ENCODE measurements at regions not wholly inside any gene's neighbourhood (a gene's known extent, or its start where the extent isn't known, plus 50 kb on each side); places are given as distances from the start of the nearest gene placed in this dataset.
A peak's percentile ranks its signal among the peaks of the same experiment; 100 is the strongest.
"Not testable (repeated sequence)": the region's sequence is repeated elsewhere in the genome, so short reads cannot be mapped to it uniquely, and the experiment has no call there.

DNA sequence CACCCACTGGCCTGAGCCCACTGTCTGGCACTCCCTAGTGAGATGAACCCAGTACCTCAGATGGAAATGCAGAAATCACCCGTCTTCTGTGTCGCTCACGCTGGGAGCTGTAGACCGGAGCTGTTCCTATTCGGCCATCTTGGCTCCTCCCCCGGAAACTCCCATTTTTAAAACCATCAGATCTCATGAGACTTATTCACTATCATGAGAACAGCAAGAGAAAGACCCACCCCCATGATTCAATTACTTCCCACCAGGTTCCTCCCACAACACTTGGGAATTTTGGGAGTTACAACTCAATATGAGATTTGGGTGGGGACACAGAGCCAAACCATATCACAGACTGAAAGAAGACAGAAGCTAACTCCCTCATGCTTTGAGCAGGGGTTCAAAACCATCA lies 134.5 kb downstream of the SLC39A8 start:
- DNase-seq, result not testable (repeated sequence)

DNA sequence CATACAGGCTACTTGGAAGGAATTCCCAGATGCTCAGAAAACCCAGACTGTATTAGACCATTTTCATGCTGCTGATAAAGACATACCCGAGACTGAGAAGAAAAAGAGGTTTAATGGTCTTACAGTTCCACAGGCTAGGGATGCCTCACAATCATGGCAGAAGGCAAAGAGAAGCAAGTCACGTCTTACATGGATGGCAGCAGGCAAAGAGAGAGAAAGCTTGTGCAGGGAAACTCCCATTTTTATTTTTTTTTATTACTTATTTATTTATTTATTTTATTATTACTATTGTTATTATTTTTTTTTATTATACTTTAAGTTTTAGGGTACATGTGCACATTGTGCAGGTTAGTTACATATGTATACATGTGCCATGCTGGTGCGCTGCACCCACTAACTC lies 140.6 kb downstream of the SLC39A8 start:
- DNase-seq, result not testable (repeated sequence)

DNA sequence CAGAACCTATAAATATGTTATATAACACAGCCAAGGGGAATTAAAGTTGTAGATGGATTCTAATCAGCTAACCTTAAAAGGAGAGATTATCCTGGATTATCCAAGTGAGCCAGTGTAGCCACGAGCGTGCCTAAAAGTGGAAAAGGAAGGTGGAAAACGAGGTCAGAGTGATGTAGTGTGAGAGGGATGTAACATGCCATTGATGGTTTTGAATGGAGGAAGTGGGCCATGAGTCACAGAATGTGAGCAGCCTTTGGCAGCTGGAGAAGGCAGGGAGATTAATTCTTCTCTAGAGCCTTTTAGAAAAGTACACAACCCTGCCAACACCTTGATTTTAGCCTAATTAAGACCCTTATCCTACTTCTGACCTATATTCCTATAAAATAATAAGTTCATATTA lies 149.1 kb downstream of the SLC39A8 start:
- DNase-seq, result no peak

DNA sequence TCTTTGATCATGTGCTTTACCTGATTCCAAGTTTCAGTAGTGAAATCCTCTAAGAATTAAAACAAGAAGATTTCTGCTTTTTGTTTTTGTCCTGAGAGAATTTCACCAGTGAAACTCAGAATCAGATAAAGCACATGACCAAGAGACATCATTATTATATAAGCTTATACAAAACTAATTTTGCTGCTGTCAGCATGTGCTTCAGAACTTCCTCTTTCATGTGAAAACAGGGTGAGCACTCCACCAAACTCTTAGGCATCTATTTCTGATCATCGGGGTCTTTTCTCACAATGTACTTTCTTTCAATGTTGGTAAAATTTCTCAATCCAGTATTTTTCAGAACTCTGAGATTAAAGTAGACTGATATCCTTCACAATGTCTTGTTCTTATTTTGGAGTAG lies 152.1 kb downstream of the SLC39A8 start:
- DNase-seq, result no peak

DNA sequence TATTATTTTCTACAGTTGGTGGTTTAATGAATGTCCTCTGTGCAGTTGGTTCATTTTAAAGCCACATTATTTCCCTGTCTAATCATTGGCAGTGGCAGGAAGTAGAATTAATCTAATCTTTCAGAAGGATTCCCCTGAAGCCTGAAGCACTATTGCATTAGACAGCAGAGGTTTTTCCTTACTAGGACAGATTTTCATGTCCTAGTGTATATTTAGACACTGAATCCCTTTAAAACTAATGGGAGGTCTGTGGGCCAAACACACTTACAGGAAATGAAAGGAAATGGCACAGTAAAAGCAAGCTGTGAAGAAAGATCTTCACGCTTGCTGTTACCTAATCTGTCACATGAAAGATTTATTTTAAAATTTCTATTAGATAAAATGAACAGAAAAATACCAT lies 165.2 kb downstream of the SLC39A8 start:
- no peak for DNase-seq

DNA sequence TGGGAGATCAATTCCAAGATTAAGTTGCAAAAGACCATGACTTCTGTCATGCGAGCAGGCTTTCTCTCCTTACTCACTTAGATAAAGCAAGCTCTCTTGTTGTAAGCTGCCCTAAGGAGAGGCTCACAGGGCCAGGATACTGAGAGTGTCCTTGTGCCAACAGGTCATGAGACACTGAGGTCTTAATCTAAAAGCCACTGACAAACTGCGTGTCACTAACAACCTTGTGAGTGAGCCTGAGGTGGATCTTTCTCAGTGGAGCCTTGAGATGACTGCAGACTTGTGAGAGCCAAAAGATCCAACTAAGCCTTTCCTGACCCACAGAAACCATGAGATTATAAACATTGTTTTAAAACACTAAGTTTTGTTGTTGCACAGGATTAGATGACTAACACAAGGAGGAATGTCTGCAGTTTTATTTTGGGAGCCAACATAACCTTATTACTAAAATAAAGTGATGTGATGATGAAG lies 170.5 kb downstream of the SLC39A8 start:
- no peak for DNase-seq

DNA sequence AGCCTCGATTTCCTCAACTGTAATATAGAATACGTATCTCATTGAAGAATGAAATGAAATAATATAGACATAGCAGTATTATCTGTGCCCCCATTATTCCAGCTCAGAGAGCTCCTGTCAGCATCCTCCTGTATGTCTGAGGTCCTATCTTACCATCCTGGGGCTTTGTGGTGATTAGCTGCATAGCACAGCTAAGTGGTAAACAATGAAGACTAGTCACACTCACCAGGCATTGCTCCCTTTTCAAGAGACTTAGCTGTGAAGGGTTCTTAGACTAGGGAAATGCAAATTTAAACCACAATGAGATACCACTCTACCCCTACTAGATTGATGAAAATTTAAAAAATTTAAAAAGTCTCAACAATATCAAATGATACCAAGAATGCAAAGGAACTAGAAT lies 172.9 kb downstream of the SLC39A8 start:
- no peak for DNase-seq

DNA sequence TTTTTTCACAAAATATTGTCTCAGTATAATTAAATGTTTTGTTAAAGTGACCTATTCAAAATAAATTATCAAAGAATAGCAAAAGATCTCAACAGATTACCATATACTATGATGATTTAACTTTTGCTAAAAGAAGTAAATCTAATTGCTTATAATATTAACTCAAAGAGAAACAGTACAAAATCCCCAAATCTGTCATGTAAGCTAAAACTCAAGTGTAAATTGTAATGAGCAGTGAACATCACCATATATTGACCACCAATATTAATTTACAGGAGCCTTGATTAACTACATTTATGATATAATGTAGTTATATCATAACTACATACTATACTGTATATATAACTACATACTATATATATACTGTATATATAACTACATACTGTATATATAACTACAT lies 174.4 kb downstream of the SLC39A8 start:
- no peak for DNase-seq

DNA sequence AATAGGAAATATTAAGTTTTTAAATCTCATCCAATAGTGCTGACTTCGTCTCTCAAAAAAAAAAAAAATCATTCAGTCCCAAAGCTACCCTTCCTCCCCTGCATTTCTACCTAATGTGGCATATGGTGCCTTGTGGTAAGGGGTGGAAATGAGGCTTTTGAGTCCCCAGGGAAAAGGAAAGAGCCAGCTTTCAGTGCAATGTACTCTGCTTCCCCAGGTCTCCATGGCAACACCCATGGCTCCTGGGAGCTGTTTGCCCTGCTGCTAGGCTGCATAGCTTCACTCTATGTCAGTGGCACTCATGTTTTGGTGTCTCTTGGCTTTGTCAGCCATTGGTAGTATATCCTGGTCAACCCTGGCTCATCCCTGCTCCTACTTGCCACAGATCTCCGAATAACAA lies 175.9 kb downstream of the SLC39A8 start:
- peak; percentile 16 for DNase-seq

DNA sequence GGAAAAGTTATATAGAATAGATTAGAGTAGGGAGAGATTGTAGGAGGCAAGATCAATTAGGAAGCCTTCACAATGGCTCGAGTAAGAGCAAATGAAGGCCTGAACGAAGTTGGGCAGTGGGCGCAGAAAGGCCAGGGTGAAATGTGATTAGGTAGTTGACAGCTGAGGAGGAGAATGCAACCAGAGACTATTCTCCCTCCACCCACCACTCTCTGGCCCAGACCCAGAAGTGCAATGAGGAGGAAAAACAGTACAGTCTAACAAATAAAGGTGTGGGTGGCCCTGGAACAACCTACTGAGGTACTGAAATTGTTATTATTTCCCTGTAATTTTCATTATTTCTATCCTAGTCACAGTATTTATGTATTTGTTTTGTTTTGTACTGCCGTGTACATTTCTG lies 176.7 kb downstream of the SLC39A8 start:
- DNase-seq, result no peak

DNA sequence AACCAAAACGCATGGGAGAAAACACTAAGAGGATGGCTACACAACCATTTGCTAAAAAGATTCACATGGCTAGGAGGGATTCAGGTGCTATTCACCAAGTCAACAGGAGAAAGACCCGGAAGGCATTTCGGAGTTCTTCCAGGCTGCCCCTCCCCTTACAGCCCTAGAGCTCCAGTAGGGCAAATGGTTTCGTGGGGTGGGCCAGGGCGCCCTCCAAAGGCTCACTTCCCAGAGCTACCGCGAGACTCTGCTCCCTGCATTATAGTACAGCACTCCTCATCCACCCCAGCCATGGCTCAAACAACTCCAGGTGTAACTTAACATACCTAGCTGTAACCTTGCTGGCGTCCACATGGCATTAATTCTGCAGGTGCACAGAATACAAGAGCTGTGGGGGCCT lies 179.7 kb downstream of the SLC39A8 start:
- no peak for DNase-seq

DNA sequence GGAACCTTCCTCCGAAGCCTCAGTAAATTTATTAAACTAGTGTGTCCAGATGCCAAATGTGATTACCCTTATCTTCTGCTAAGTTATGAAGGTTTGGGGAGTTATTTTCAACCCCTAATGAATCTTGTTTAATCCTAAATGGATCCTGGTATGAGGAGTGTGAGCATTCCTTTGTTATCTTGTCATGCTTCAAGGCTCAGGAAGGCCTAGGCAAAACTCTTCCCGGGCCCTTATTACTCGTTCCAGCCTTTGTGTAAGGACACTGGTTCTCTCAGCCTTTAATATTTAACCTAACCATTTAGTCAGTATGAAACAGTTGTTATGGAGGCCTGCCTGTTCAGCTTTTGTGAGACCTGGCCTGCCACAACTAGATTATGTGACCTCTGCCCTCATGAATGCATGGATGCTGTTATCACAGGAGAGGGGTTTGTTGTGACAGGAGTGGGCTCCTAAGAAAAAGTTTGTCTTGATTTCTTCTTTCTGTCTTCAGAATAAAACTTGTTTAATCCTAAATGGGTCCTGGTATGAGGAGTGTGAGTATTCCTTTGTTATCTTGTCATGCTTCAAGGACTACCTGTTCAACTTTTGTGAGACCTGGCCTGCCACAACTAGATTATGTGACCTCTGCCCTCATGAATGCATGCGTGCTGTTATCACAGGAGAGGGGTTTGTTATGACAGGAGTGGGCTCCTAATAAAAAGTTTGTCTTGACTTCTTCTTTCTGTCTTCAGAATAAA lies 181.7 kb downstream of the SLC39A8 start:
- DNase-seq, result no peak

DNA sequence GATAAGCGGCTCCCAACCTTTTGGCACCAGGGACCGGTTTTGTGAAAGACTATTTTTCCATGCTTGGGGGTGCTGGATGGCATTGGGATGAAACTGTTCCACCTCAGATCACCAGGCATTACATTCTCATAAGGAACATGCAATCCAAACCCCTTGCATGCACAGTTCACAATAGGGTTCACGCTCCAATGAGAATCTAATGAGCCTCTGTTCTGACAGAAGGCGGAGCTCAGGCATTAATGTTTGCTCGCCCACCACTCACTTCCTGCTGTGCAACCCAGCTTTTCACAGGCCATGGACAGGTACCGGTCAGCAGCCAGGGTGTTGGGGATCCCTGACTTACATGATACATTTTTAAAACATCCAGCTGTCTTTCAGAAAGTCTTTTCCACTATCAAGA lies 187.3 kb downstream of the SLC39A8 start:
- no peak for DNase-seq

DNA sequence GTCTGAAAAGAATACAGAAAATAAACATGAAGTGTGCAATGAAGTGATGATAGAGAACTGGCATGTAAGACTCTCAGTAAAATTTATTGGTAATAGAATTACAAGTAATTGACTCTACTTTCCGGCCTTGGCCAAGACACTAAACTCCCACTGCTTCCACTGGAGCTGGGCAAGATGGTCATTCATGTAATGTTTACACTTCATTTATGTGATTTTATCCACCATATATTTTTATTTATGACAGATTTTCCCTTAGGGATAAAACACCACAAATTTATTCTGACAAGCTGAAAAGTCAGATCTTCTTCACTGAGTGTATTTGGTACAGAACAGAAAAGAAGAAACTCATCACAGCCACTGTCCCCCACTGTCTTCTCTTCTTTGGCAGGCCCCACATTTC lies 191.9 kb downstream of the SLC39A8 start:
- DNase-seq, result no peak

DNA sequence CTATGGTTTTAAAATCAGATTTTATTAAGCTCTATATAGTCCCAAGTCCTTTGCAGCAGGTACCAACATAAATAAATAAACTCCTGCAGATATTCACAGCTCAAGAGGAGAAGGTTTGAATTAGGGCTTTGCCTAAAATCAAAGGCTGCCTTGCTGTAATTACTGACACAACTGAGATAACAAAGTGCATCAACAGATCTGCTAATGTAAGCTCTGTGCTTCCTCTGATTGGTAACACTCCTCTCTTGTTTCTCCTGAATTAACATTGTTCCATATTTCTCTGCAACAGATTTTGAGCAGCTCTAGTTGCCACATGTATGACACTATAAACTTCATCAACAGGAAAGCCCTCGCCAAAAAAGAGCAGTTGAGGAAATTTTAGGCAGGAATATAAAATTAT lies 193.6 kb downstream of the SLC39A8 start:
- no peak for DNase-seq

DNA sequence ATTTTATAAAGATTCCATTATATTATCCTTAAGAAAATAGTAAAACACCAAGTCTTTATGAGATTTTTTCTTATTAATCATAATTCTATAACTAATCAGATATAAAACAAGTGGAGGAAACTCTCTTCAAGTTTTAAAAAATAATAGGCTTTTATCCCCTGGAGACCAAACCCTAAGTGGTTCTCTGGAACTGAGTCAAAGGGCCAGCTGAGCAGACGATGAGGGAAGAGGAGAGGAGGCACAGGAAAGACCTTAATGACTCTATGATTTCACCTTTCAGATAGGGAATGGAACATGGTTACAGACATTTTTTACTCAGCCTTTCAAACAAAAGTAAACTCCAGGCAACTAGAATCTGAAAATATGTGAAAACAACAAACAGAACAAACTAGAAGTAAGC lies 201.8 kb downstream of the SLC39A8 start:
- DNase-seq, result no peak

DNA sequence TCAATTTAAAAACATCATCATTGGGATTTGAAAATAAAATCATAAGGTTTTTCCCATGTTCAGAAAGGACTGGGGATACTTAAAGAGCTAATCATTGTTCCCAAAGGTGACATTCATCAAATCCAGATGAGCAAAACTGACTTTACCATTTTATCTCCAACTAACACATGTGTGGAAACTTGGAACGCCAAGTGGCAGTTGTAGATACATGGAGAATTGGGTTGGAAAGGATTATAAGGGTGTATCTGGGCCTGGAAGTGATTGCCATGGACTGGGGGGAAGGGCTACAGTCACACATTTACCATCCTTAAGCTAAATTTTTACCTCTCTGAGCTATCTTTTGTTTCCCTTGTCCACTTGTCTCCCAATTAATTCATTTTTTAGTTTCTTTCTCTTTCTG lies 203.4 kb downstream of the SLC39A8 start:
- no peak for DNase-seq

DNA sequence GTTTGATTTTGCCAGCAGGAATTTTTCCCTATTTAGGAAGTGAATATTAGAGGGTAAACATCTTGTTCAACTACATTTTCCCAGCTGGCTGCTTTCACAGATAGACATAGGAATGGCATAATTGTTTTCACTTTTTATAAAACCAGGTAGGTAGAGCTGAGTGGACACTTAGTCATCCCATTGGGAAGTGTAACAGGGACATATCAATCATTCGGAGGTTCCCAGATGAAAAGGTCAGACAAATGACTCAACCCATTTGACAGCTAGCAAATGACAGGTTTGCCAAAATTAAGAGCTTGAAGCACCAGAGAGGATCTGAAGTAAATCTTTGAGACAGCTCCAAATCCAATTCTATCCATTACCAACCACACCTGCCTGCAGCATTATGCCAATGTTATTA lies 205.3 kb downstream of the SLC39A8 start:
- DNase-seq, result no peak

DNA sequence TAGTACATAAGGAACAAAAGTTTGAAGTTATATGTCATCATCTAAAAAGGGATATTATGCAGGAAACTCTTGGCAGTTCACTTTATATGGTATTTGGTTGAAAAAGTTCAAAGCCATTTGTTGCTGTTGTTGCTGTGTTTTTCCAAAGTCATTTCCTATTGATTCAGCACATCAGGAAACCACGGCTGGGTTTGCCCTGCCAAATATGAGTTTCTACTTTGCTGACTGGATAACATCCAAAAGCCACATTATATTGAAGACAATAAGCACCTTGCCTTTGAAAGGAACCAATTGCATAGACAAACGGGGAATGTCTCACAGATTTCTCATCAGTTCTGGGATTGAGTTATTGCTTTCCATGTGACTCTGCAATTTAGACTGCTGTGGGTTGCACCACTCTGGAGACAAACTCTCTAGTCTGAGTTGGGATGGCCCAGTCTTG lies 206.1 kb downstream of the SLC39A8 start:
- DNase-seq, result no peak

DNA sequence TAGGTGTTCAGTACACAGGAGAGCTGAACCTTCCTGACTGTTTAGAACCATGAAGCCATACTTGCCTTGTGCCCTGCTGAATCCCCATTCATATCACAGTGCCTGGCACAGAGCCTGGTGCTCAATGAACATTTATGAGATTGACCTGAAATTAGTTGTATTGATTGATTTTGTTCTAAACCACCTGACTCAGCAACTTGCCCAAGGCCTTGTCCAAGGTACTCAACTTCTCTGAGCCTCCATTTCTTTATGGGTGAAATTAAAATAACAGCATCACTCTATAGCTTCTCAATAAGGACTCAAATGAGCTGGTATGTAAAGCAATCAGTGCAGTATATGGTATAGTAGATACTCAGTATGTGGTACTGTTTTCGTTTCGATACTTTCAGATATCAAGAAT lies 208.1 kb downstream of the SLC39A8 start:
- no peak for DNase-seq

DNA sequence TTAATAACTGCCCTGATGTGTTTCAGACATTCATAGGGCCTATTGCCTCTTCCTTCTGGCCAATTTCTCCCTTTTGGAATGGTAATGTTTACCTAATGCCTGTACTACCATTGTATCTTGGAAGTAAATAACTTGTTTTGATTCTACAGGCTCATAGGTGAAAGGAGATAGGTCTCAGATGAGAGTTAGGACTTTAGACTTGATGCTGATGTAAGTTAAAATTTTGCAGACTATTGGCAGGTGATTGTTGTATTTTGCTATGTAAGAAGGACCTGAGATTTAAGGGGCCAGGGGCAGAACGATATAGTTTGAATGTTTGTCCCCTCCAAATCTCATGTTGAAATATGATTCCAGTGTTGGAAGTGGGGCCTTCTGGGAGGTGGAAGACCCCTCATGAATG lies 215.5 kb downstream of the SLC39A8 start:
- DNase-seq, result no peak

All from NCI-H187 treated with DMSO at 0.1 percent for 48 hours (cell line).